ENCODE measurements at regions not wholly inside any gene's neighbourhood (a gene's known extent, or its start where the extent isn't known, plus 50 kb on each side); places are given as distances from the start of the nearest gene placed in this dataset.

DNA sequence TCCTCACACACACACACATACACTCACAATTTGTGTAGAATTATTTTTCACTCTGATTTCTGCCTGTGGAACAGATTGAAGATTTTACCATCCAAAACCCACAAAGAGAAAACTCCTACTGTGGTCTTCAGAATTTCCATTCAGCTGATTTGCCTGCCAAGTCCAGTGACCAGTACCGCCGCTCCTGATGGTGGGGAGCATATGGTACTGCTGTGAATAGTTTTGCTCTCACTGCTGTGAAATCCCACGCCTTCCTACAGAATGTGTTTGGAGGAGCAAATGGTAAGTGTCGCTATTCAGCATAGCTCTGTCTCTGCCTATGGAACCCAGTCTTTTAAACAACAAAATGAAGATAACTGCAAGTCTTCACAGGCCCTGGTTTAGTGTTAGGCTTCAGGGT lies 629.5 kb downstream of the LMO4 start:
- TF ChIP-seq, protein P1, sequence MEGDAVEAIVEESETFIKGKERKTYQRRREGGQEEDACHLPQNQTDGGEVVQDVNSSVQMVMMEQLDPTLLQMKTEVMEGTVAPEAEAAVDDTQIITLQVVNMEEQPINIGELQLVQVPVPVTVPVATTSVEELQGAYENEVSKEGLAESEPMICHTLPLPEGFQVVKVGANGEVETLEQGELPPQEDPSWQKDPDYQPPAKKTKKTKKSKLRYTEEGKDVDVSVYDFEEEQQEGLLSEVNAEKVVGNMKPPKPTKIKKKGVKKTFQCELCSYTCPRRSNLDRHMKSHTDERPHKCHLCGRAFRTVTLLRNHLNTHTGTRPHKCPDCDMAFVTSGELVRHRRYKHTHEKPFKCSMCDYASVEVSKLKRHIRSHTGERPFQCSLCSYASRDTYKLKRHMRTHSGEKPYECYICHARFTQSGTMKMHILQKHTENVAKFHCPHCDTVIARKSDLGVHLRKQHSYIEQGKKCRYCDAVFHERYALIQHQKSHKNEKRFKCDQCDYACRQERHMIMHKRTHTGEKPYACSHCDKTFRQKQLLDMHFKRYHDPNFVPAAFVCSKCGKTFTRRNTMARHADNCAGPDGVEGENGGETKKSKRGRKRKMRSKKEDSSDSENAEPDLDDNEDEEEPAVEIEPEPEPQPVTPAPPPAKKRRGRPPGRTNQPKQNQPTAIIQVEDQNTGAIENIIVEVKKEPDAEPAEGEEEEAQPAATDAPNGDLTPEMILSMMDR (IDR thresholded peaks at IDR 0.05; ENCODE audit: poor library complexity, severe bottlenecking) = no peak
- no peaks in the 10 kb centered on the region for H3K9me3 ChIP-seq (ENCODE audit: severe bottlenecking)
- peaks cover 16% of the 10 kb centered on the region for H3K4me1 ChIP-seq (ENCODE audit: insufficient read depth, poor library complexity, severe bottlenecking)
- no peak overlapping the region for H3K27ac ChIP-seq (ENCODE audit: poor library complexity, severe bottlenecking)
- no peak overlapping the region for H3K4me3 ChIP-seq (ENCODE audit: severe bottlenecking)
- no peaks in the 10 kb centered on the region for H3K36me3 ChIP-seq (ENCODE audit: low read depth)
- ATAC-seq (ENCODE audit: low read depth) = no peak
- H3K27me3 ChIP-seq (ENCODE audit: insufficient read depth, poor library complexity, severe bottlenecking) = no peaks in the 10 kb centered on the region
- DNase-seq (ENCODE audit: low spot score) = no peak

DNA sequence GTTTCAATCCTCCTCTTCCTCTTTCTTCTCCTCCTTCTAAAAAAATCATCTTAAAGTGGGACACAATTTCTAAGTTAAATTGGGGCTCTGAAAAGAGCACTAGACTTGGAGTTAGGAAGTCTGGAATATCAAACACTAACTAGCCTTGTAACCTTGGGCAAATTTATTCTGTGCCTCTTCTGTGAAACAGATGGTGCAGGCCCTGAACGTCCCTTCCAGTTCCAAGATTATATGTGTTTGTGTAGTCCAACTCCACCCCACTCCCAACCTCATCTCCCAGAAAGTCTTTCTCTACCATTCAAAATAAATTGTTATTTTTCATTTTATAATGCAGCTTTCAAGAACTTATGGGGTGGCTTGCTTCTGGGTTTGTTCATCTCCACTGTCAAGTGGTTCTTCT lies 630.0 kb downstream of the LMO4 start:
- no peak for DNase-seq (ENCODE audit: low spot score)
- no peak for ATAC-seq (ENCODE audit: low read depth)
- Histone ChIP-seq H3K36me3 (ENCODE audit: low read depth) (no peaks in the 10 kb centered on the region), H3K4me3 (ENCODE audit: severe bottlenecking) (no peak overlapping the region), H3K27ac (ENCODE audit: poor library complexity, severe bottlenecking) (no peak overlapping the region), H3K9me3 (ENCODE audit: severe bottlenecking) (no peaks in the 10 kb centered on the region), H3K4me1 (ENCODE audit: insufficient read depth, poor library complexity, severe bottlenecking) (peaks cover 21% of the 10 kb centered on the region), H3K27me3 (ENCODE audit: insufficient read depth, poor library complexity, severe bottlenecking) (no peaks in the 10 kb centered on the region)
- TF ChIP-seq, protein P1 (IDR thresholded peaks at IDR 0.05; ENCODE audit: poor library complexity, severe bottlenecking) = no peak

DNA sequence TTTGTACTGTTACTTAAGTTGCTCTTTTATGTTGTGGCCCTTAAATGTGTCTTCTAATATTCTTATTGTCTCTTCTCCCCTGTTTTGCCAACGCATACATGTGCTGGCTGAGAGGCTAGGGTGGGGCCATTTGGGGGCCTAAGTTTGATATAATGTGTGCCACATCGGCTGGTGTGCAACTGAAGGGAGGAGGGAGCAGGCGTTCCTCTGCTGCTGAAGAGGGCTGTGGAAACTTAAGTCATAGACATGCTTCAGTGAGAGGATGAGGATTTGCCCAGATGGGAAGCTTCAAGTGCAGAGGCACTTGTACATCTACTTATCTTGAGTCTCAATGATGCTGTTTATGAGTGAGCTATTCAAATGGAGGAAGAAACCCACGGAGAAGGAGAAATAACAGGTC lies 630.6 kb downstream of the LMO4 start:
- DNase-seq (ENCODE audit: low spot score) = no peak
- H3K36me3 ChIP-seq (ENCODE audit: low read depth) = no peaks in the 10 kb centered on the region
- TF ChIP-seq, protein P1 (IDR thresholded peaks at IDR 0.05; ENCODE audit: poor library complexity, severe bottlenecking) = no peak
- H3K4me1 ChIP-seq (ENCODE audit: insufficient read depth, poor library complexity, severe bottlenecking) = peaks cover 26% of the 10 kb centered on the region
- H3K4me3 ChIP-seq (ENCODE audit: severe bottlenecking) = no peak overlapping the region
- no peaks in the 10 kb centered on the region for H3K27me3 ChIP-seq (ENCODE audit: insufficient read depth, poor library complexity, severe bottlenecking)
- ATAC-seq (ENCODE audit: low read depth) = no peak
- no peaks in the 10 kb centered on the region for H3K9me3 ChIP-seq (ENCODE audit: severe bottlenecking)
- H3K27ac ChIP-seq (ENCODE audit: poor library complexity, severe bottlenecking) = no peak overlapping the region

DNA sequence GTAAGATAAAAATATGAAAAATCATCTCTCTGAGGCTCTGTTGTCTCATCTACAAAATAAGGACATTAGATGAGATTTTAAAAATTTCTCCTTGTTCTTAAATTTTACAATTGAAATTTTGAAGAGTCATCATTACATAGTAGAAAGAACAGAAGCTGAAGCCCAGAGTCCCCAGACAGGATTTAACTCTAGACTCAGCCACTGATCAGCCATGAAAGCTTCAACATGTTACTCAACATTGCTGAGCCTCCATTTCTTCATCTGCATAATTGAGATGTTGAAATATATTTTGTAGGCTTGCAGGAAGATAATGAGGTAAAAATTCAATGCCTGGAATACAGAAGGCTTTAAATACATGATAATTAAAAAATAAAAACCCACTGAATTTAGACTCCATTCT lies 633.3 kb downstream of the LMO4 start:
- H3K27ac ChIP-seq (ENCODE audit: poor library complexity, severe bottlenecking) = no peak overlapping the region
- no peak overlapping the region for H3K4me3 ChIP-seq (ENCODE audit: severe bottlenecking)
- TF ChIP-seq, protein P1 (IDR thresholded peaks at IDR 0.05; ENCODE audit: poor library complexity, severe bottlenecking) = no peak
- DNase-seq (ENCODE audit: low spot score) (no peak), ATAC-seq (ENCODE audit: low read depth) (no peak)
- H3K27me3 ChIP-seq (ENCODE audit: insufficient read depth, poor library complexity, severe bottlenecking) = no peaks in the 10 kb centered on the region
- H3K4me1 ChIP-seq (ENCODE audit: insufficient read depth, poor library complexity, severe bottlenecking) = peaks cover 14% of the 10 kb centered on the region
- no peaks in the 10 kb centered on the region for H3K36me3 ChIP-seq (ENCODE audit: low read depth)
- H3K9me3 ChIP-seq (ENCODE audit: severe bottlenecking) = no peaks in the 10 kb centered on the region

DNA sequence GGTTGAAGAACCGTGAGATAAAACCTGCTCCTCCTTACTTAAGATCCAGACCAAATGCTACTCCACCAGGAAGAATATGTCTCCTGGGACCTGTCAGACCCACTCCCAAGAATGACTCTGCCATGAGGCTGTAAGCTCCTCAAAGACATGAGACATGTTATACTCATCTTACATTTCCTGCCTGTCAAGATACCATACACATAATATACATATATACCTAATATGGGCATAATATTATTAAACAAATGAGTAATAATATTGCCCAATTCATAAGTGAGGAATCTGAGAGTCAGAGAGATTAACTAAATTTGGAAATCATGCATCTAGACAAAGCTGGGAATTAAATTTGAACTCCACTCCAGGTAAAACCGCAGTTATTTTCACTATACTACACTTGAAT lies 634.9 kb downstream of the LMO4 start:
- Histone ChIP-seq H3K27ac (ENCODE audit: poor library complexity, severe bottlenecking) (peak overlapping the region; percentile 49), H3K27me3 (ENCODE audit: insufficient read depth, poor library complexity, severe bottlenecking) (no peaks in the 10 kb centered on the region), H3K9me3 (ENCODE audit: severe bottlenecking) (no peaks in the 10 kb centered on the region), H3K4me3 (ENCODE audit: severe bottlenecking) (no peak overlapping the region), H3K36me3 (ENCODE audit: low read depth) (no peaks in the 10 kb centered on the region), H3K4me1 (ENCODE audit: insufficient read depth, poor library complexity, severe bottlenecking) (peaks cover 14% of the 10 kb centered on the region)
- TF ChIP-seq, protein P1 (IDR thresholded peaks at IDR 0.05; ENCODE audit: poor library complexity, severe bottlenecking) = no peak
- peak; percentile 99 for ATAC-seq (ENCODE audit: low read depth)
- DNase-seq (ENCODE audit: low spot score) = no peak

Data from RWPE2 (cell line).